Right atrium auricular region (tissue), 2 donors: ENCODE measurements at regions not wholly inside any gene's neighbourhood (a gene's known extent, or its start where the extent isn't known, plus 50 kb on each side); places are given as distances from the start of the nearest gene placed in this dataset.

Experiments used
- DNase-seq: peaks from one replicate; pipeline ENCODE4 v3.0.0-alpha.2; 2019; ENCODE audit warnings: low spot score
- H3K27ac ChIP-seq, 2 donors: fragments of 200-600 bp; sonication (generic); 1 replicate in 1 of 2; 2 replicates in 1 of 2; pipeline ENCODE4 v1.5.1; 2016 to 2019
- H3K27me3 ChIP-seq, 2 donors: fragments of 200-600 bp; sonication (generic); one replicate each; pipeline versions ENCODE4 v1.5.1 to v1.6.0; 2017 to 2019
- H3K36me3 ChIP-seq: fragments of 200-600 bp; sonication (generic); one replicate; pipeline ENCODE4 v1.5.1; 2016
- H3K4me1 ChIP-seq, 2 donors: fragments of 200-600 bp; sonication (generic); one replicate each; pipeline versions ENCODE4 v1.5.1 to v1.6.0; 2017 to 2019
- H3K4me3 ChIP-seq, 2 donors: fragments of 200-600 bp; sonication (generic); 1 replicate in 1 of 2; 2 replicates in 1 of 2; pipeline ENCODE4 v1.5.1; 2017 to 2019; ENCODE audit warnings: mild to moderate bottlenecking in 1 of 2, moderate library complexity in 1 of 2
- H3K9me3 ChIP-seq, 2 donors: fragments of 200-600 bp; sonication (generic); one replicate each; pipeline ENCODE4 v1.5.1; 2019
- TF ChIP-seq, protein P1 (sequence below), 2 donors: fragments of 200-600 bp; sonication (generic); IDR thresholded peaks; one replicate each; pipeline ENCODE4 v1.5.1; 2019; ENCODE audit warnings: antibody characterized with exemption in 2 of 2

DNA sequence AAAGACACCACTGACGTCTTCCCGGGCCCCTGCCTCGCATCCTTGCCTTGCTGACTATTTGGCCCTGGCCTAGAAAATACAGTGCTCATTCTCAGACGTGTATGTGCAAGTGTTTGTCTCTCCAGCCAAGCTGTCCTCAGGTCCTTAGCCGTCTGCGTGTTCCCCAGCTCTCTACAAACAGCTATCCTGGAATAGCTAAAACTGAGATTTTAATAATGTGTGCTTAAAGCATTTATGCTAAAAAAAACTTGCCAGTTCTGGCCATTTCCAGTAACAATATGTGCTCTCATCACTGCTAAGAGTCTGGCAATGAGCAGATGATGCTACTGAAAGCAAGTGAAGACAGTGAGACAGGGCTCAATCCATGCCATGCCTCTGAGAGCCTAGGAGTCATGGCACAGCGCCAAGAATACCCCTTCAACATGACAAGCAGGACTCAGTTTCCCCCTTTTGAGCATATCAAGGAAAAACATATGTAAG lies 55.7 kb downstream of the IRF2BP2 start:
- Histone ChIP-seq H3K4me3 (no peak overlapping the region), H3K36me3 (no peaks in the 10 kb centered on the region), H3K27me3 (no peaks in the 10 kb centered on the region), H3K9me3 (no peaks in the 10 kb centered on the region), H3K27ac (peak overlapping the region; percentile 65 to 79), H3K4me1 (peaks cover 0 to 19% of the 10 kb centered on the region in 2 donors)
- no peak for DNase-seq
- TF ChIP-seq, protein P1, sequence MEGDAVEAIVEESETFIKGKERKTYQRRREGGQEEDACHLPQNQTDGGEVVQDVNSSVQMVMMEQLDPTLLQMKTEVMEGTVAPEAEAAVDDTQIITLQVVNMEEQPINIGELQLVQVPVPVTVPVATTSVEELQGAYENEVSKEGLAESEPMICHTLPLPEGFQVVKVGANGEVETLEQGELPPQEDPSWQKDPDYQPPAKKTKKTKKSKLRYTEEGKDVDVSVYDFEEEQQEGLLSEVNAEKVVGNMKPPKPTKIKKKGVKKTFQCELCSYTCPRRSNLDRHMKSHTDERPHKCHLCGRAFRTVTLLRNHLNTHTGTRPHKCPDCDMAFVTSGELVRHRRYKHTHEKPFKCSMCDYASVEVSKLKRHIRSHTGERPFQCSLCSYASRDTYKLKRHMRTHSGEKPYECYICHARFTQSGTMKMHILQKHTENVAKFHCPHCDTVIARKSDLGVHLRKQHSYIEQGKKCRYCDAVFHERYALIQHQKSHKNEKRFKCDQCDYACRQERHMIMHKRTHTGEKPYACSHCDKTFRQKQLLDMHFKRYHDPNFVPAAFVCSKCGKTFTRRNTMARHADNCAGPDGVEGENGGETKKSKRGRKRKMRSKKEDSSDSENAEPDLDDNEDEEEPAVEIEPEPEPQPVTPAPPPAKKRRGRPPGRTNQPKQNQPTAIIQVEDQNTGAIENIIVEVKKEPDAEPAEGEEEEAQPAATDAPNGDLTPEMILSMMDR (IDR thresholded peaks at IDR 0.05) = no peak

GRCh38 chr1:234553240-234554188 lies 56.5 kb downstream of the IRF2BP2 start:
- peak overlapping the region; percentile 65 to 79 for H3K27ac ChIP-seq
- H3K27me3 ChIP-seq = no peaks in the 10 kb centered on the region
- TF ChIP-seq, protein P1 (IDR thresholded peaks at IDR 0.05) = no peak
- no peak for DNase-seq
- no peaks in the 10 kb centered on the region for H3K36me3 ChIP-seq
- peaks cover 0 to 19% of the 10 kb centered on the region in 2 donors for H3K4me1 ChIP-seq
- H3K9me3 ChIP-seq = no peaks in the 10 kb centered on the region
- no peak overlapping the region for H3K4me3 ChIP-seq

DNA sequence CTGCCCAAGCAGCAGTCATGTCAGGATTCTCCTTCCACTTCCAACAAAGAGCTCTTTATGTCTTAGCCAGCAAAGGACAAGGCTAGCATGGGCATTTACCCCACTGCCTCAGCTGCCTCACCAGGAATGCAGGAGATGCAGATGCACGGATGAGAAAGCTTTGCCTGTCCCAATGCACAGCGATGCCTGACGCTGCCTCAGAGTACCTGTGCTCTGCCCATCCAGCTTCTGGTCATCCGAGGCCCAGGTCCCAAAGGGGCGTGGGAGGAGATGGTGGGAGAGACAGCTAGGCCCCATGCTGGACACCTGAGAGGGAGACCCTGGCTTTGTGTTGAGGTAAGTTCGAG lies 59.0 kb downstream of the IRF2BP2 start:
- Histone ChIP-seq H3K4me3 (no peak overlapping the region), H3K4me1 (peaks cover 0 to 20% of the 10 kb centered on the region in 2 donors), H3K27me3 (no peaks in the 10 kb centered on the region), H3K9me3 (no peaks in the 10 kb centered on the region), H3K27ac (no peak overlapping the region), H3K36me3 (no peaks in the 10 kb centered on the region)
- peak; percentile 53 for DNase-seq
- TF ChIP-seq, protein P1 (IDR thresholded peaks at IDR 0.05) = no peak

DNA sequence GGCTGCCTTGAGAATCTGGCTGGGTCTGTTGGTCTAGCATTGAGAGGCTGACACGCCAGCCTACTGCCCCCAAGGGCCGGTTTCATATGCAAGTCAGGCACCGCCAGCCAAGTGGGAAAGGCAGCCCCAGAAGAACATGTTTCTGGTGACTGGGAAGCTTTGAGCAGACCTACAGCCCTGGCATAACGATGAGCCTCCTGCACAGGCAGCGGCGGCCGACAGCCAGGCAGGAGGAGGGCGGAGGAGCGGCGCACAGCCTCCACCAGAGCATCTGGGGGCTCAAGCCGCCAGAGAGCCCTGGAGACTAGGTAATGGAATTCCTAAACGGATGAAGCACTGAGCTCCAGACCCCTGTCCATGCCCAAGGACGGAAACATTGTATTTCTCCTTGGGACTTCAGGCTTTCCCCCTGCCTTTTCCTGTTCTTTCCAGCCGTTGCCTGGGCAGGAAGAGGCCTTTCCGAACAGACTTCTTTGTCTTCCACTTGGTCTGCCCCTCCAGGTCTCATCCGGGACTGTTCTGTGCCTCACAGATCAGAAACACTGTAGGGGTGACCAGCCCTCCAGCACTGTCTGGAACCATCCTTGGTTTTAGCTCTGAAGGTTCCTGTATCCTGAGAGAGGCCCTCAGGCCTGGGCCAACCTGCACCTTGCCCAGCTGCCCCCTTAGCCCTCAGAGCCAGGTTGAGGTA lies 59.5 kb downstream of the IRF2BP2 start:
- TF ChIP-seq, protein P1 (IDR thresholded peaks at IDR 0.05) = no peak
- H3K9me3 ChIP-seq = no peaks in the 10 kb centered on the region
- peaks cover 0 to 25% of the 10 kb centered on the region in 2 donors for H3K4me1 ChIP-seq
- H3K36me3 ChIP-seq = no peaks in the 10 kb centered on the region
- H3K4me3 ChIP-seq = no peak overlapping the region
- H3K27ac ChIP-seq = no peak overlapping the region
- no peak for DNase-seq
- H3K27me3 ChIP-seq = no peaks in the 10 kb centered on the region

GRCh38 chr1:234549447-234550021 lies 60.4 kb downstream of the IRF2BP2 start:
- Histone ChIP-seq H3K4me1 (peaks cover 0 to 32% of the 10 kb centered on the region in 2 donors), H3K4me3 (no peak overlapping the region), H3K9me3 (no peaks in the 10 kb centered on the region), H3K36me3 (no peaks in the 10 kb centered on the region), H3K27me3 (no peaks in the 10 kb centered on the region), H3K27ac (no peak overlapping the region)
- no peak for DNase-seq
- TF ChIP-seq, protein P1 (IDR thresholded peaks at IDR 0.05) = no peak
